GM21737 (cell line): ENCODE measurements at regions not wholly inside any gene's neighbourhood (a gene's known extent, or its start where the extent isn't known, plus 50 kb on each side); places are given as distances from the start of the nearest gene placed in this dataset.
A peak's percentile ranks its signal among the peaks of the same experiment; 100 is the strongest.
"Not testable (repeated sequence)": the region's sequence is repeated elsewhere in the genome, so short reads cannot be mapped to it uniquely, and the experiment has no call there.

Source experiments
- ATAC-seq: cut with Tn5 transposase; IDR thresholded peaks from one replicate; pipeline ENCODE4 v1.9.1; 2021; ENCODE audit warnings: mild to moderate bottlenecking, moderate library complexity; ENCODE audit not compliant: unreplicated experiment

- no peak for ATAC-seq
These were observed 121.8 kb upstream of the SLC1A4 start for GRCh38 chr2:64867253-64867996.

- no peak for ATAC-seq
These were observed 120.1 kb upstream of the SLC1A4 start for GRCh38 chr2:64869126-64869525.

- ATAC-seq, result peak; percentile 89
These were observed 115.7 kb upstream of the SLC1A4 start for GRCh38 chr2:64873472-64873924.

- no peak for ATAC-seq
These were observed 114.6 kb upstream of the SLC1A4 start for GRCh38 chr2:64874593-64874992.

GRCh38 chr2:64875368-64875767 lies 113.8 kb upstream of the SLC1A4 start:
- no peak for ATAC-seq

GRCh38 chr2:64876137-64876647 lies 113.0 kb upstream of the SLC1A4 start:
- ATAC-seq, result no peak

GRCh38 chr2:64879745-64880144 lies 109.5 kb upstream of the SLC1A4 start:
- ATAC-seq, result no peak

GRCh38 chr2:64880193-64880951 lies 108.8 kb upstream of the SLC1A4 start:
- no peak for ATAC-seq

- no peak for ATAC-seq
These were observed 108.1 kb upstream of the SLC1A4 start for GRCh38 chr2:64881037-64881492.

GRCh38 chr2:64887565-64887964 lies 101.6 kb upstream of the SLC1A4 start:
- ATAC-seq, result no peak

GRCh38 chr2:64888591-64889309 lies 100.4 kb upstream of the SLC1A4 start:
- ATAC-seq, result no peak

- ATAC-seq, result no peak
These were observed 99.4 kb upstream of the SLC1A4 start for GRCh38 chr2:64889803-64890202.

GRCh38 chr2:64896572-64896971 lies 92.6 kb upstream of the SLC1A4 start:
- ATAC-seq, result not testable (repeated sequence)

GRCh38 chr2:64899081-64899865 lies 89.9 kb upstream of the SLC1A4 start:
- ATAC-seq, result no peak

GRCh38 chr2:64899876-64900275 lies 89.3 kb upstream of the SLC1A4 start:
- ATAC-seq, result not testable (repeated sequence)

- ATAC-seq, result no peak
These were observed 84.5 kb upstream of the SLC1A4 start for GRCh38 chr2:64904413-64905329.

- no peak for ATAC-seq
These were observed 83.7 kb upstream of the SLC1A4 start for GRCh38 chr2:64905338-64906024.

- no peak for ATAC-seq
These were observed 82.2 kb upstream of the SLC1A4 start for GRCh38 chr2:64906853-64907536.
